Lower lobe of right lung (tissue), 2 donors: ENCODE measurements at regions not wholly inside any gene's neighbourhood (a gene's known extent, or its start where the extent isn't known, plus 50 kb on each side); places are given as distances from the start of the nearest gene placed in this dataset.

ENCODE experiments used
- ATAC-seq, 2 donors: fragments of 200-7000 bp; cut with Tn5 transposase; one replicate each; pipeline ENCODE4 v1.9.1; 2020 to 2022; ENCODE audit warnings: mild to moderate bottlenecking in 2 of 2, moderate library complexity in 2 of 2
- DNase-seq: peaks from one replicate; pipeline ENCODE4 v3.0.0-alpha.2; 2020
- H3K27ac ChIP-seq: fragments of 200-600 bp; one replicate; pipeline ENCODE4 v1.8.0; 2022
- H3K27me3 ChIP-seq: fragments of 200-600 bp; one replicate; pipeline ENCODE4 v1.8.0; 2022; ENCODE audit warnings: low read depth
- H3K36me3 ChIP-seq: fragments of 200-600 bp; one replicate; pipeline ENCODE4 v1.8.0; 2022; ENCODE audit warnings: mild to moderate bottlenecking
- H3K4me1 ChIP-seq: fragments of 200-600 bp; one replicate; pipeline ENCODE4 v1.8.0; 2022
- H3K4me3 ChIP-seq: fragments of 200-600 bp; one replicate; pipeline ENCODE4 v1.8.0; 2022; ENCODE audit warnings: mild to moderate bottlenecking
- H3K9me3 ChIP-seq: fragments of 200-600 bp; one replicate; pipeline ENCODE4 v1.8.0; 2022
- CTCF ChIP-seq: fragments of 200-600 bp; IDR thresholded peaks from one replicate; pipeline ENCODE4 v1.8.0; 2022; ENCODE audit warnings: antibody characterized with exemption, mild to moderate bottlenecking
- intact Hi-C: fragments of 100-400 bp; cut with DNase I; formaldehyde crosslinking; loops from one replicate; pipeline ENCODE4 v1.11.0; 2022
- donor health status: DM: no; HTN: yes; CAD: no; lungs with severe emphysema.

DNA sequence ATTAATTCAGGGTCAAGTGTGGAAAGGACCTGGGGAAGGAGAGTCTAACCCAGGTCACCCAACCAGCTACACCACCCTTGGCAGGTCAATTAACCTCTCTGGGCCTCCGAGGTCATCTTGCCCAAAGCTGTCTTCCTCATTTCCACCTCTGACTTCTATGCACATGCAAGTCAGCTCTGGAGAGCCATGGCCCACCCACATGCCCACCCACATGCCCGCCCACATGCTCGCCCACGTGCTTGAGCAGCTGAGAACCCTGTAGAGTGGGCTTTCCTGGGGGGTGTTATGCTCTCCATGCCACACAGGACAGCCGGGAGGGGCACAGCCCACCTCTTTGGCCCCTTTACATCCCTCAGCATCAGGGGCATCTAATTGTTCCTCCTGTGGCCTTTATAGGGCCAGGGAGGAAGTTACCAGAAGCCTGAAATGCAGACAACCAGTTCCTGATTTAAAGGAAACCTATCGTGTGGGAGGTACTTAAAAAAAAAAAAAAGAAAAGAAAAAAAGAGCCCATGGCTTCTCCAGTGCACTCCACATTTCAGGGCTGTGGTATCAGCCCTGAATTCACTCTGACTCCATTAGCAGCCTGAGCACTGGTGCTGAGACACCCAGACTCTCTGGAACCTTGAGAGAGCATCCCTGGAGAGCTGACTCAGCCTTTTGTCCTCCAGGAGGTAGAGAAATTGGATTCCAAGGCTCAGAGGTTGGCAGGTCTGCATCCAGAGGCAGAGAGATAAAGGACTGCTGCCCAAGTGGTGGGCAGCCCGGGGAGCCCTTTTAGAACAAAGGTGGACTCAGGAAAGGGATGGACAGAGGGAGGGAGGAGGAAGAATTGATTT lies 176.2 kb upstream of the ZMIZ1 start:
- ATAC-seq (peak in 1 of 2 donors; percentile 30), DNase-seq (no peak)
- H3K9me3 ChIP-seq: no peaks in the 10 kb centered on the region
- no peak for TF ChIP-seq CTCF
- intact Hi-C loops: no loop called here
- no peaks in the 10 kb centered on the region for H3K36me3 ChIP-seq
- no peak overlapping the region for H3K27ac ChIP-seq
- no peaks in the 10 kb centered on the region for H3K4me1 ChIP-seq
- H3K27me3 ChIP-seq: no peaks in the 10 kb centered on the region
- H3K4me3 ChIP-seq: no peak overlapping the region

DNA sequence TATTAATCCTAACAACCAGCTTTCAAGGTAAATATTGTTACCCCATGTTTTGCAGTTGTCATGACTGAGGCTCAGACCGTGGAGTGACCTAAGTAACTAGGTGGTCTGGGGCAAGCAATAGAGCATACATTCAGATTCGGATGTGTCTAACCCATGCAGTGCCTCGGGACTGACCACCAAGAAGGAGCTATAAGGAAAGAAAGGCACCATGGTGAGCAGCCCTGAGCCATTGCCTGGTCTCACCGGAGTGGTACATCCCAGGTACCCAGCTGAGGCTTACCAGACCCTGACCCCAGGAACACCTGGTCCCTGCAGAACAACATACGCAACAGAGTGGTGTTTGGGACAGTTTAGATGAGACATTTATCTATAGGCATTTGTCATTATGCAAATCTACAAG lies 175.5 kb upstream of the ZMIZ1 start:
- no peak for DNase-seq
- no peak overlapping the region for H3K4me3 ChIP-seq
- H3K4me1 ChIP-seq: no peaks in the 10 kb centered on the region
- intact Hi-C loops: no loop called here
- H3K36me3 ChIP-seq: no peaks in the 10 kb centered on the region
- ATAC-seq: no peak
- H3K27ac ChIP-seq: no peak overlapping the region
- H3K9me3 ChIP-seq: no peaks in the 10 kb centered on the region
- TF ChIP-seq CTCF: no peak
- H3K27me3 ChIP-seq: no peaks in the 10 kb centered on the region

- intact Hi-C loops: no loop called here
- TF ChIP-seq CTCF: no peak
Measured at GRCh38 chr10:78894089-78894840, 174.5 kb upstream of the ZMIZ1 start.

DNA sequence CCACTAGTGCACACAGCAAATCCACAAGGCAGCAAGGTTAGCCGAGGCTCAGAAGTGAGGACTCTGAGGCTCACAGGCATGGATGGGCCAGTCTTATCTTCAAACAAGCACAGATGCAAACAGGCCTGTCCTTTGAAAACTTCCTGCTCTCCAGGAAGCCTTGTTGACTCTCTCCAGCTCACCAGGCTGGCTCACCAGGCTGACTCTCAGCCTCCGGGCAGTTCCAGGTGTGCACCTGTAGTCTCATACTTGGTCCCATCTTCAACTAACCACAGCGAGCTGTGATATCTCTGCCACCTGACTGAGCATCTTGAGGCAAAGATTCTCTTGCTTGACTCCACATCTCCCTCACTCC lies 173.9 kb upstream of the ZMIZ1 start:
- H3K9me3 ChIP-seq: no peaks in the 10 kb centered on the region
- intact Hi-C loops: no loop called here
- DNase-seq (no peak), ATAC-seq (no peak)
- H3K27ac ChIP-seq: no peak overlapping the region
- TF ChIP-seq CTCF: no peak
- no peaks in the 10 kb centered on the region for H3K27me3 ChIP-seq
- H3K36me3 ChIP-seq: no peaks in the 10 kb centered on the region
- no peak overlapping the region for H3K4me3 ChIP-seq
- no peaks in the 10 kb centered on the region for H3K4me1 ChIP-seq

More at GRCh38 chr10:78894089-78894840, 174.5 kb upstream of the ZMIZ1 start:
- H3K27ac ChIP-seq: no peak overlapping the region
- no peaks in the 10 kb centered on the region for H3K27me3 ChIP-seq
- no peak for ATAC-seq
- H3K4me3 ChIP-seq: no peak overlapping the region
- no peaks in the 10 kb centered on the region for H3K4me1 ChIP-seq
- no peak for DNase-seq
- H3K36me3 ChIP-seq: no peaks in the 10 kb centered on the region
- no peaks in the 10 kb centered on the region for H3K9me3 ChIP-seq

GRCh38 chr10:78895469-78895868 lies 173.3 kb upstream of the ZMIZ1 start:
- H3K27me3 ChIP-seq: no peaks in the 10 kb centered on the region
- H3K27ac ChIP-seq: no peak overlapping the region
- no peak for TF ChIP-seq CTCF
- ATAC-seq: no peak
- DNase-seq: no peak
- no peaks in the 10 kb centered on the region for H3K36me3 ChIP-seq
- H3K4me1 ChIP-seq: no peaks in the 10 kb centered on the region
- no peak overlapping the region for H3K4me3 ChIP-seq
- intact Hi-C loops: no loop called here
- H3K9me3 ChIP-seq: no peaks in the 10 kb centered on the region
